Gastrocnemius medialis (tissue), 4 donors: ENCODE measurements at regions not wholly inside any gene's neighbourhood (a gene's known extent, or its start where the extent isn't known, plus 50 kb on each side); places are given as distances from the start of the nearest gene placed in this dataset.

Experiments used
- ATAC-seq, 2 donors: fragments of 150-250 bp; one replicate each; pipeline ENCODE4 v1.9.1; 2016
- DNase-seq, 2 donors: peaks; one replicate each; pipeline ENCODE4 v3.0.0-alpha.2; 2019
- H3K27ac ChIP-seq, 4 donors: fragments of 200-600 bp; sonication (generic); 1 replicate in 1 of 4; 2 replicates in 3 of 4; pipeline ENCODE4 v1.5.1; 2016 to 2018; ENCODE audit warnings: mild to moderate bottlenecking in 2 of 4, moderate library complexity in 1 of 4
- H3K27me3 ChIP-seq, 3 donors: fragments of 200-600 bp; sonication (generic) in 2 of 3; 1 replicate in 1 of 3; 2 replicates in 2 of 3; pipeline versions ENCODE4 v1.5.1 to v1.6.0; 2016 to 2019; ENCODE audit warnings: mild to moderate bottlenecking in 1 of 3, moderate library complexity in 1 of 3
- H3K36me3 ChIP-seq, 2 donors: fragments of 200-600 bp; sonication (generic) in 1 of 2; one replicate each; pipeline ENCODE4 v1.5.1; 2017 to 2018
- H3K4me1 ChIP-seq, 2 donors: fragments of 200-600 bp; sonication (generic) in 1 of 2; one replicate each; pipeline ENCODE4 v1.5.1; 2016 to 2017; ENCODE audit warnings: mild to moderate bottlenecking in 2 of 2
- H3K4me3 ChIP-seq, 4 donors: fragments of 200-600 bp; sonication (generic) in 3 of 4; 1 replicate in 1 of 4; 2 replicates in 3 of 4; pipeline ENCODE4 v1.5.1; 2016 to 2019; ENCODE audit warnings: mild to moderate bottlenecking in 2 of 4
- H3K9me3 ChIP-seq, 3 donors: fragments of 200-600 bp; sonication (generic) in 2 of 3; 1 replicate in 1 of 3; 2 replicates in 2 of 3; pipeline ENCODE4 v1.5.1; 2016 to 2019
- CTCF ChIP-seq, 5 experiments: fragments of 450-650 bp in 3 of 5; fragments of 200-600 bp in 2 of 5; sonication (generic) in 2 of 5; IDR thresholded peaks in 4 of 5; conservative IDR thresholded peaks in 1 of 5; 1 replicate in 4 of 5; 2 replicates in 1 of 5; pipeline ENCODE4 v1.5.1; 2016 to 2019; ENCODE audit warnings: antibody characterized with exemption in 5 of 5, mild to moderate bottlenecking in 3 of 5, moderate library complexity in 3 of 5
- POLR2A ChIP-seq, 2 donors: fragments of 450-650 bp; IDR thresholded peaks; one replicate each; pipeline ENCODE4 v1.6.1; 2017; ENCODE audit warnings: antibody characterized with exemption in 2 of 2, mild to moderate bottlenecking in 2 of 2, moderate library complexity in 2 of 2
- in situ Hi-C, 4 donors: fragments of 200-750 bp; cut with MboI; loops; one replicate each; pipeline versions ENCODE4 v1.15.0 to v1.8.0; 2017; ENCODE audit warnings: low sequenced_read_pairs in 4 of 4
- intact Hi-C: fragments of 100-400 bp; cut with DNase I; formaldehyde crosslinking; loops from one replicate; pipeline ENCODE4 v1.15.1; 2023; ENCODE audit warnings: low total_unique reads

- Histone ChIP-seq H3K27ac (no peak overlapping the region), H3K9me3 (no peaks in the 10 kb centered on the region), H3K4me3 (no peak overlapping the region), H3K27me3 (peaks cover 0 to 4% (median 2%) of the 10 kb centered on the region in 3 donors), H3K4me1 (no peaks in the 10 kb centered on the region), H3K36me3 (no peaks in the 10 kb centered on the region)
- TF ChIP-seq POLR2A (IDR thresholded peaks at IDR 0.05) (no peak), CTCF (IDR thresholded peaks at IDR 0.05 in 4 of 5, conservative IDR thresholded peaks at IDR 0.05 in 1 of 5) (no peak)
- ATAC-seq (no peak), DNase-seq (no peak)
- intact Hi-C loops: no loop called here
- in situ Hi-C loops: no loop called here
These were observed 95.3 kb upstream of the PARP11 start for GRCh38 chr12:3968523-3968922.

- intact Hi-C loops: no loop called here
- DNase-seq: no peak
- ATAC-seq: no peak
- no peaks in the 10 kb centered on the region for H3K4me1 ChIP-seq
- no peaks in the 10 kb centered on the region for H3K9me3 ChIP-seq
- no peak overlapping the region for H3K27ac ChIP-seq
- peaks cover 0 to 4% (median 2%) of the 10 kb centered on the region in 3 donors for H3K27me3 ChIP-seq
- H3K4me3 ChIP-seq: no peak overlapping the region
- TF ChIP-seq CTCF (IDR thresholded peaks at IDR 0.05 in 4 of 5, conservative IDR thresholded peaks at IDR 0.05 in 1 of 5) (no peak), POLR2A (IDR thresholded peaks at IDR 0.05) (no peak)
- in situ Hi-C loops: no loop called here
- no peaks in the 10 kb centered on the region for H3K36me3 ChIP-seq
These were observed 94.5 kb upstream of the PARP11 start for GRCh38 chr12:3967556-3968160.

GRCh38 chr12:3966376-3966775 is 93.2 kb upstream of the PARP11 start:
- intact Hi-C loops: no loop called here

GRCh38 chr12:3965046-3965445 is 91.8 kb upstream of the PARP11 start:
- TF ChIP-seq POLR2A (IDR thresholded peaks at IDR 0.05) (no peak), CTCF (IDR thresholded peaks at IDR 0.05 in 4 of 5, conservative IDR thresholded peaks at IDR 0.05 in 1 of 5) (no peak)
- H3K27me3 ChIP-seq: no peaks in the 10 kb centered on the region
- H3K36me3 ChIP-seq: no peaks in the 10 kb centered on the region
- H3K9me3 ChIP-seq: no peaks in the 10 kb centered on the region
- DNase-seq (no peak), ATAC-seq (no peak)
- in situ Hi-C loops (no loop called here), intact Hi-C loops (no loop called here)
- H3K4me1 ChIP-seq: no peaks in the 10 kb centered on the region
- H3K27ac ChIP-seq: no peak overlapping the region
- H3K4me3 ChIP-seq: no peak overlapping the region

More at GRCh38 chr12:3966376-3966775, 93.2 kb upstream of the PARP11 start:
- Histone ChIP-seq H3K9me3 (no peaks in the 10 kb centered on the region), H3K36me3 (no peaks in the 10 kb centered on the region), H3K4me1 (no peaks in the 10 kb centered on the region), H3K27ac (no peak overlapping the region), H3K27me3 (peaks cover 0 to 4% (median 2%) of the 10 kb centered on the region in 3 donors), H3K4me3 (no peak overlapping the region)
- DNase-seq (no peak), ATAC-seq (no peak)
- TF ChIP-seq CTCF (IDR thresholded peaks at IDR 0.05 in 4 of 5, conservative IDR thresholded peaks at IDR 0.05 in 1 of 5): no peak
- TF ChIP-seq POLR2A (IDR thresholded peaks at IDR 0.05): no peak
- in situ Hi-C loops: no loop called here

- ATAC-seq: no peak
These were observed 91.2 kb upstream of the PARP11 start for GRCh38 chr12:3964439-3964838.

More at GRCh38 chr12:3964439-3964838, 91.2 kb upstream of the PARP11 start:
- no peak for DNase-seq
- H3K4me3 ChIP-seq: no peak overlapping the region
- no peaks in the 10 kb centered on the region for H3K4me1 ChIP-seq
- no peak overlapping the region for H3K27ac ChIP-seq
- H3K27me3 ChIP-seq: no peaks in the 10 kb centered on the region
- no peaks in the 10 kb centered on the region for H3K9me3 ChIP-seq
- TF ChIP-seq POLR2A (IDR thresholded peaks at IDR 0.05): no peak
- TF ChIP-seq CTCF (IDR thresholded peaks at IDR 0.05 in 4 of 5, conservative IDR thresholded peaks at IDR 0.05 in 1 of 5): peak in 1 of 5 experiments; percentile 19
- H3K36me3 ChIP-seq: no peaks in the 10 kb centered on the region
- intact Hi-C loops (no loop called here), in situ Hi-C loops (no loop called here)
